Ishikawa (cell line): ENCODE measurements at regions not wholly inside any gene's neighbourhood (a gene's known extent, or its start where the extent isn't known, plus 50 kb on each side); places are given as distances from the start of the nearest gene placed in this dataset.

ENCODE experiments used
- CEBPB ChIP-seq: IDR thresholded peaks from 2 replicates; pipeline ENCODE4 v1.6.1; 2012
- CREB1 ChIP-seq: IDR thresholded peaks from 2 replicates; pipeline ENCODE4 v1.6.1; 2012; ENCODE audit warnings: low read depth
- EGR1 ChIP-seq: IDR thresholded peaks from 2 replicates; pipeline ENCODE4 v1.6.1; 2012
- EP300 ChIP-seq: IDR thresholded peaks from 2 replicates; pipeline ENCODE4 v1.6.1; 2012; ENCODE audit warnings: borderline replicate concordance
- FOXM1 ChIP-seq: IDR thresholded peaks from 2 replicates; pipeline ENCODE4 v1.6.1; 2012; ENCODE audit warnings: low read depth, borderline replicate concordance
- MAX ChIP-seq: IDR thresholded peaks from 2 replicates; pipeline ENCODE4 v1.6.1; 2012
- NFIC ChIP-seq: IDR thresholded peaks from 2 replicates; pipeline ENCODE4 v1.6.1; 2012
- RAD21 ChIP-seq: IDR thresholded peaks from 2 replicates; pipeline ENCODE4 v1.6.1; 2012; ENCODE audit warnings: low read depth
- REST ChIP-seq: IDR thresholded peaks from 2 replicates; pipeline ENCODE4 v1.6.1; 2012; ENCODE audit warnings: low read depth, mild to moderate bottlenecking
- TAF1 ChIP-seq: IDR thresholded peaks from 2 replicates; pipeline ENCODE4 v1.6.1; 2012; ENCODE audit warnings: low read depth, mild to moderate bottlenecking
- TCF12 ChIP-seq: IDR thresholded peaks from 2 replicates; pipeline ENCODE4 v1.6.1; 2012; ENCODE audit warnings: low read depth
- TEAD4 ChIP-seq: IDR thresholded peaks from 2 replicates; pipeline ENCODE4 v1.6.1; 2012
- USF1 ChIP-seq: IDR thresholded peaks from 2 replicates; pipeline ENCODE4 v1.6.1; 2012
- YY1 ChIP-seq: IDR thresholded peaks from 2 replicates; pipeline ENCODE4 v1.6.1; 2012; ENCODE audit warnings: low read depth
- ZBTB7A ChIP-seq: IDR thresholded peaks from 2 replicates; pipeline ENCODE4 v1.6.1; 2012; ENCODE audit warnings: low read depth

GRCh38 chr12:124655698-124656516, 88.5 kb upstream of the NCOR2 start:
- TF ChIP-seq YY1 (no peak), CEBPB (no peak), EGR1 (no peak), MAX (no peak), CREB1 (no peak), ZBTB7A (no peak), USF1 (no peak), NFIC (no peak), EP300 (no peak), TAF1 (no peak), REST (no peak), FOXM1 (no peak), RAD21 (no peak), TEAD4 (no peak)

GRCh38 chr12:124655048-124655697, 87.8 kb upstream of the NCOR2 start:
- TF ChIP-seq MAX (no peak), EP300 (peak; percentile 26; the same call in 1 of the 2 replicates), YY1 (peak; percentile 34; the same call in 1 of the 2 replicates), NFIC (0 out of 2 replicates have a peak, but pooled peaks have one; percentile 27), CREB1 (no peak), CEBPB (no peak), EGR1 (no peak), FOXM1 (no peak)

- TF ChIP-seq YY1: no peak
- TF ChIP-seq EGR1: no peak
- no peak for TF ChIP-seq NFIC
- no peak for TF ChIP-seq USF1
- no peak for TF ChIP-seq TAF1
- TF ChIP-seq RAD21: no peak
- TF ChIP-seq FOXM1: no peak
- no peak for TF ChIP-seq ZBTB7A
- no peak for TF ChIP-seq CEBPB
- TF ChIP-seq REST: no peak
- no peak for TF ChIP-seq MAX
- no peak for TF ChIP-seq TEAD4
- TF ChIP-seq EP300: no peak
- no peak for TF ChIP-seq TCF12
- no peak for TF ChIP-seq CREB1
Observed at GRCh38 chr12:124654666-124655047, 87.2 kb upstream of the NCOR2 start.

- TF ChIP-seq TCF12 (no peak), EGR1 (no peak), ZBTB7A (no peak), TAF1 (no peak), EP300 (no peak), YY1 (no peak), NFIC (no peak), CREB1 (no peak), RAD21 (no peak), CEBPB (no peak), USF1 (no peak), REST (no peak), MAX (no peak), TEAD4 (no peak), FOXM1 (no peak)
Observed at GRCh38 chr12:124653169-124653931, 85.9 kb upstream of the NCOR2 start.
